Osteoblast (primary cell): ENCODE measurements at regions not wholly inside any gene's neighbourhood (a gene's known extent, or its start where the extent isn't known, plus 50 kb on each side); places are given as distances from the start of the nearest gene placed in this dataset.

Source experiments
- DNase-seq: peaks from one replicate; pipeline ENCODE4 v3.0.0; 2011; ENCODE audit warnings: low spot score, mixed read lengths; ENCODE audit not compliant: insufficient read length; ENCODE audit errors: missing footprints
- H2AFZ ChIP-seq: 2 replicates; pipeline ENCODE4 v1.6.0; 2011; ENCODE audit warnings: mild to moderate bottlenecking, low read length
- H3K27ac ChIP-seq: 2 replicates; pipeline ENCODE4 v1.5.1; 2011; ENCODE audit warnings: mild to moderate bottlenecking, low read depth, low read length, moderate library complexity
- H3K27me3 ChIP-seq: 2 replicates; pipeline ENCODE4 v1.6.0; 2012; ENCODE audit warnings: mild to moderate bottlenecking, control low read depth, inconsistent platforms, low read length, moderate library complexity; ENCODE audit not compliant: insufficient read depth
- H3K36me3 ChIP-seq: 2 replicates; pipeline ENCODE4 v1.5.1; 2011; ENCODE audit warnings: mild to moderate bottlenecking, low read length, control low read depth, moderate library complexity; ENCODE audit not compliant: insufficient read depth
- H3K4me1 ChIP-seq: 2 replicates; pipeline ENCODE4 v1.5.1; 2011; ENCODE audit warnings: mild to moderate bottlenecking, low read length, control low read depth, moderate library complexity; ENCODE audit not compliant: insufficient read depth
- H3K4me2 ChIP-seq: 2 replicates; pipeline ENCODE4 v1.6.0; 2011; ENCODE audit warnings: mild to moderate bottlenecking, low read length; ENCODE audit not compliant: insufficient read depth
- H3K4me3 ChIP-seq: fragments of 200-600 bp; sonication (generic); 3 replicates; pipeline ENCODE4 v1.5.1; 2012; ENCODE audit warnings: mild to moderate bottlenecking, low read length, inconsistent platforms; ENCODE audit not compliant: insufficient read depth
- H3K79me2 ChIP-seq: 2 replicates; pipeline ENCODE4 v1.6.0; 2012; ENCODE audit warnings: mild to moderate bottlenecking, low read length, control low read depth, inconsistent platforms; ENCODE audit not compliant: insufficient read depth
- H3K9me3 ChIP-seq: 2 replicates; pipeline ENCODE4 v1.5.1; 2011; ENCODE audit warnings: low read depth, low read length, control low read depth
- H4K20me1 ChIP-seq: 2 replicates; pipeline ENCODE4 v1.6.0; 2012; ENCODE audit warnings: mild to moderate bottlenecking, low read length, control low read depth; ENCODE audit not compliant: insufficient read depth
- CTCF ChIP-seq: IDR thresholded peaks from 2 replicates; pipeline ENCODE4 v1.5.1; 2011; ENCODE audit warnings: mild to moderate bottlenecking, low read depth, low read length, moderate library complexity; ENCODE audit errors: extremely low read depth

GRCh38 chr1:98088381-98088780 lies 167.5 kb upstream of the DPYD start:
- Histone ChIP-seq H3K27me3 (no peaks in the 10 kb centered on the region), H3K9me3 (no peaks in the 10 kb centered on the region), H3K36me3 (no peaks in the 10 kb centered on the region), H4K20me1 (no peaks in the 10 kb centered on the region), H3K4me3 (no peak overlapping the region), H3K27ac (no peak overlapping the region), H2AFZ (no peak overlapping the region), H3K4me1 (peaks cover 13% of the 10 kb centered on the region), H3K79me2 (no peaks in the 10 kb centered on the region), H3K4me2 (no peak overlapping the region)
- no peak for TF ChIP-seq CTCF
- DNase-seq, result no peak

- H3K27me3 ChIP-seq, result no peaks in the 10 kb centered on the region
These were observed 166.1 kb upstream of the DPYD start for GRCh38 chr1:98086796-98087441.

GRCh38 chr1:98086156-98086555 lies 165.3 kb upstream of the DPYD start:
- Histone ChIP-seq H3K27ac (peak overlapping the region; percentile 90), H3K4me2 (no peak overlapping the region), H3K9me3 (no peaks in the 10 kb centered on the region), H3K36me3 (no peaks in the 10 kb centered on the region), H3K79me2 (no peaks in the 10 kb centered on the region), H4K20me1 (no peaks in the 10 kb centered on the region), H3K27me3 (no peaks in the 10 kb centered on the region), H3K4me1 (peaks cover 13% of the 10 kb centered on the region), H2AFZ (no peak overlapping the region), H3K4me3 (no peak overlapping the region)
- TF ChIP-seq CTCF, result no peak
- DNase-seq, result no peak

More at GRCh38 chr1:98086796-98087441, 166.1 kb upstream of the DPYD start:
- peak overlapping the region; percentile 90 for H3K27ac ChIP-seq
- H4K20me1 ChIP-seq, result no peaks in the 10 kb centered on the region
- H3K36me3 ChIP-seq, result no peaks in the 10 kb centered on the region
- H3K4me1 ChIP-seq, result peaks cover 13% of the 10 kb centered on the region
- peak overlapping the region; percentile 61 for H3K4me2 ChIP-seq
- no peak overlapping the region for H3K4me3 ChIP-seq
- TF ChIP-seq CTCF, result no peak
- no peaks in the 10 kb centered on the region for H3K79me2 ChIP-seq
- DNase-seq, result peak; percentile 27
- no peaks in the 10 kb centered on the region for H3K9me3 ChIP-seq
- no peak overlapping the region for H2AFZ ChIP-seq

GRCh38 chr1:98084188-98084587 lies 163.4 kb upstream of the DPYD start:
- TF ChIP-seq CTCF, result no peak
- no peak overlapping the region for H3K27ac ChIP-seq
- no peak for DNase-seq
- no peaks in the 10 kb centered on the region for H3K79me2 ChIP-seq
- H3K36me3 ChIP-seq, result no peaks in the 10 kb centered on the region
- H3K4me1 ChIP-seq, result peaks cover 13% of the 10 kb centered on the region
- no peak overlapping the region for H3K4me2 ChIP-seq
- peak overlapping the region; percentile 49 for H2AFZ ChIP-seq
- no peaks in the 10 kb centered on the region for H3K27me3 ChIP-seq
- H3K9me3 ChIP-seq, result no peaks in the 10 kb centered on the region
- H3K4me3 ChIP-seq, result no peak overlapping the region
- H4K20me1 ChIP-seq, result no peaks in the 10 kb centered on the region
